GM13976 (cell line): ENCODE measurements at regions not wholly inside any gene's neighbourhood (a gene's known extent, or its start where the extent isn't known, plus 50 kb on each side); places are given as distances from the start of the nearest gene placed in this dataset.

ENCODE experiments used
- DNase-seq: peaks from one replicate; pipeline ENCODE4 v3.0.0; 2012; ENCODE audit warnings: low spot score
- in situ Hi-C: fragments of 300-500 bp; cut with MboI; formaldehyde crosslinking; loops from one replicate; pipeline ENCODE4 v1.12.0; 2022; ENCODE audit warnings: low sequenced_read_pairs, mixed read lengths, inconsistent platforms; ENCODE audit not compliant: unreplicated experiment
- TF ChIP-seq, protein P1 (sequence below): IDR thresholded peaks from 2 replicates; pipeline ENCODE4 v1.5.1; 2012; ENCODE audit warnings: borderline replicate concordance, mild to moderate bottlenecking; ENCODE audit not compliant: insufficient read depth; ENCODE audit errors: extremely low read depth, missing control alignments, control extremely low read depth

DNA sequence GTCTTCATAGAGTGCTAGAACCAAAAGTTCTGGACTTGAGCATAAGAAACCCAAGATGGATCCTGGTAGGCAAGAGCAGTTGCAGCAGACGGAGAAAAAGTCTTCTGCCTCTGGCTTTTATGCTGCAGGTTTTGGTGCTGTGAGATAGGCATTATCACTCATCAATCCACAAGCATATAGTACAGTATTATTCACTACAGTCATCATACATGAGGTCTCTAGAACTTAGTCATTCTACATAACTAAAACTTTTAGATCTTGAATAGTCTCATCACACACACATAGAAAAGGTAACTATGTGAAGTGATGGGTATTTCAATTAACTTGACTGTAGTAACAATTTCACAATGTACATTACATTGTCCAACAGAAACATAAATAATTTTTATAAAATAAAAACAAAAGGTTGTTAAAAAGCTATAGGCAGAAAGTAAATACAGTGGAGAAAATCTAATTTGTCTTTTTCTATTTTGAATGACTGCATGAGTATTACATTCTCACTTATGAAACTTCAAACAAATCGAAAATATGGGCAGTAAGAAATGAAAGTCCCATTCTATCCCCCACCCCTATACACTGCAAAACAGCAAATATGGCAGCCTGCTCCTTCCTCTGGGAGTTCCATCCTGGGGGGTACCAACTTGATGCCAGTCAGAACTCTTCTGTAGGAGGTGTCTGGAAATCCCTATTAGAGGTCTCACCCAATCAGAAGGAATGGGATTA lies 534.3 kb upstream of the ACVR2A start:
- in situ Hi-C loops = no loop called here
- TF ChIP-seq, protein P1, sequence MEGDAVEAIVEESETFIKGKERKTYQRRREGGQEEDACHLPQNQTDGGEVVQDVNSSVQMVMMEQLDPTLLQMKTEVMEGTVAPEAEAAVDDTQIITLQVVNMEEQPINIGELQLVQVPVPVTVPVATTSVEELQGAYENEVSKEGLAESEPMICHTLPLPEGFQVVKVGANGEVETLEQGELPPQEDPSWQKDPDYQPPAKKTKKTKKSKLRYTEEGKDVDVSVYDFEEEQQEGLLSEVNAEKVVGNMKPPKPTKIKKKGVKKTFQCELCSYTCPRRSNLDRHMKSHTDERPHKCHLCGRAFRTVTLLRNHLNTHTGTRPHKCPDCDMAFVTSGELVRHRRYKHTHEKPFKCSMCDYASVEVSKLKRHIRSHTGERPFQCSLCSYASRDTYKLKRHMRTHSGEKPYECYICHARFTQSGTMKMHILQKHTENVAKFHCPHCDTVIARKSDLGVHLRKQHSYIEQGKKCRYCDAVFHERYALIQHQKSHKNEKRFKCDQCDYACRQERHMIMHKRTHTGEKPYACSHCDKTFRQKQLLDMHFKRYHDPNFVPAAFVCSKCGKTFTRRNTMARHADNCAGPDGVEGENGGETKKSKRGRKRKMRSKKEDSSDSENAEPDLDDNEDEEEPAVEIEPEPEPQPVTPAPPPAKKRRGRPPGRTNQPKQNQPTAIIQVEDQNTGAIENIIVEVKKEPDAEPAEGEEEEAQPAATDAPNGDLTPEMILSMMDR = no peak
- no peak for DNase-seq

DNA sequence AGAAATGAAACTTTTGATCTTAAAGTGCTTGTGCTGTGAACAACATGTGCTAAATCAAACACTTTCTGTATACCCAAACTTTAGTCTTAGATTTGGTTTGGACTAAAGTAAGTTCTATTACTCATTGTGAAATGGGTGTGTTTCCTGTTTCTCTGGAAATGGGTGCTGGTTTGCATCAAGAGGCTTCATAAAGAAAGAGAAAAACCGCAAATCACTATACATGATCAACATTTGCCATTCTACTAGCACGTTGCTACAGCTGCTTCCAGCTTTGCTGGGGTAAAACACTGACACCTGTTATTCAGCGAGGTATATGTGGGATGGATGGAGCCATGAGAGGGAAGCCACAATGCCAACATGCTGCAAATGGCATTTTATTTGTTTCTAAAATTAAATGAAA lies 547.0 kb upstream of the ACVR2A start:
- TF ChIP-seq, protein P1 = no peak
- in situ Hi-C loops = no loop called here
- peak; percentile 41 for DNase-seq

GRCh38 chr2:147294825-147295392 lies 549.9 kb upstream of the ACVR2A start:
- TF ChIP-seq, protein P1 = no peak
- DNase-seq = no peak
- in situ Hi-C loops = no loop called here

DNA sequence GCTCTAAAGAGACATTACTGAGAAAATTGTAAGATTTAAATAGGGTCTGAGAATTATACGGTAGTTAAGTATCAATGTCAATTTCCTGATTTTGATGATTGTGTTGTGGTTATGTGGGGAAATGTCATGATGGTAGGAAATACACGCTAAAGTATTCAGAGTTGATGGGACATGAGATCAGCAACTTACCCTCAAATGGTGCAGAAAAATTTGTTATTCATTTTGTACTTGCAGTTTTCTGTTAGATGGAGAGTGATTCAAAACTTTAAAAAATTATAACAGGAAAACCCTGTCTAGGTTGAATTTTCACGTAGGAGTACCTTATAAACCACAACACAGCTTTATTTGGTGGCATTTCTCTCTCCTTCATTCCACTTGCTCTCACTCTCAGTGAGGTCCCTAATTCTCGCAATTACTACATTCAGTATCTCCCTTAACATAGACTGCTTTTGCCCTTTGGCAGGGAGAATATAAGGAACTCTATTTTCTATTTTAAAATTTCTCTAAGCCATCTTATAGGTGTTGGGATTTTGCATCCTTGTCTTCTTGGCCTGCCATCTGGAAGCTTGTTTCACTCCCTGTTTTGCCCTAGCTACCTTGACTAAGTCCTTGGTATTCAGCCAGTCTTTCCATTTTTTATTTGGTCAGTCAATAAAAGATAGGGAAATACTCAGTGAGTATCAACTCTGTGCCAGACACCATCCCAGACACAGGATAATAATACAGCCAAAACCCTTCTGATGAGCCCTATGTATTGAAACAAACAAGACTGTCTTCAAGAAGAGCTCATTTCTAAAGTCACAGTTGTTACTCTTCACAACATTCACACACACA lies 550.6 kb upstream of the ACVR2A start:
- TF ChIP-seq, protein P1 = no peak
- no peak for DNase-seq
- in situ Hi-C loops = no loop called here

DNA sequence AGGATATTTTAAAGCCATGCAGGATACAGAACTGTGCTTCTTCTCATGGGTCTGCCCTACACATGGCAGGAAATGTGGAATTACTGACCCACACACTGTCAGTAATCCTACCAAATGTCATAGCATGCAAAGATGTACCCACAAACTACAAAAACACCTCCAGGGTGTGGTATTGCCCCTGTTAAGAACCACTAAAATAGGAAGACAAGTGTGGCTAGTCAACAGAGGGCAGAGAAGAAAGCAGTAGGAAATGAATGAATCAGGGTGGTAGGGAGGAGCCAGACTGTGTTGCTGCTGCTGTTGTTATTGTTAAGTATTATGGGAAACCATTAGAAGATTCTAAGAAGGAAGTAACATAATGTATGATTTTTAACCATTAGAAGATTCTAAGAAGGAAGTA lies 556.7 kb upstream of the ACVR2A start:
- in situ Hi-C loops = no loop called here
- DNase-seq = no peak
- TF ChIP-seq, protein P1 = no peak

GRCh38 chr2:147275943-147276342 lies 568.9 kb upstream of the ACVR2A start:
- in situ Hi-C loops = no loop called here
- DNase-seq = no peak
- TF ChIP-seq, protein P1 = peak; percentile 10
